Cardiac muscle cell (in vitro differentiated cells and primary cell): ENCODE measurements at regions not wholly inside any gene's neighbourhood (a gene's known extent, or its start where the extent isn't known, plus 50 kb on each side); places are given as distances from the start of the nearest gene placed in this dataset.

Source experiments
- DNase-seq, 2 donors: peaks; one replicate each; pipeline versions ENCODE4 v3.0.0 to v3.0.0-alpha.2; 2010 to 2017; ENCODE audit warnings: low read depth in 1 of 2, low spot score in 1 of 2
- H3K27ac ChIP-seq: fragments of 200-600 bp; sonication (generic); 2 replicates; pipeline ENCODE4 v1.5.1; 2016
- H3K27me3 ChIP-seq: fragments of 200-600 bp; sonication (generic); 2 replicates; pipeline ENCODE4 v1.6.0; 2016; ENCODE audit warnings: control low read depth
- H3K36me3 ChIP-seq: fragments of 200-600 bp; sonication (generic); 2 replicates; pipeline ENCODE4 v1.5.1; 2016; ENCODE audit warnings: control low read depth
- H3K4me1 ChIP-seq: fragments of 200-600 bp; sonication (generic); 2 replicates; pipeline ENCODE4 v1.8.1; 2017; ENCODE audit warnings: low read depth, mild to moderate bottlenecking, mixed run types
- H3K4me3 ChIP-seq: fragments of 200-600 bp; sonication (generic); 2 replicates; pipeline ENCODE4 v1.5.1; 2016; ENCODE audit warnings: mild to moderate bottlenecking
- H3K9me3 ChIP-seq: fragments of 200-600 bp; sonication (generic); 2 replicates; pipeline ENCODE4 v1.5.1; 2017; ENCODE audit warnings: low read depth, mild to moderate bottlenecking, control low read depth
- CTCF ChIP-seq: IDR thresholded peaks from 2 replicates; pipeline ENCODE4 v1.5.1; 2012; ENCODE audit warnings: low read depth, mild to moderate bottlenecking, low read length

- Histone ChIP-seq H3K9me3 (no peaks in the 10 kb centered on the region), H3K4me3 (no peak overlapping the region), H3K36me3 (no peaks in the 10 kb centered on the region), H3K27ac (no peak overlapping the region), H3K4me1 (peaks cover 14% of the 10 kb centered on the region), H3K27me3 (no peaks in the 10 kb centered on the region)
- DNase-seq = no peak
- TF ChIP-seq CTCF = no peak
Measured at GRCh38 chr15:70382762-70383458, 285.2 kb upstream of the TLE3 start.

GRCh38 chr15:70382009-70382749 is 284.5 kb upstream of the TLE3 start:
- no peak overlapping the region for H3K27ac ChIP-seq
- no peak for TF ChIP-seq CTCF
- DNase-seq = no peak

GRCh38 chr15:70379938-70380883 is 282.5 kb upstream of the TLE3 start:
- no peak for TF ChIP-seq CTCF
- DNase-seq = no peak
- peaks cover 13% of the 10 kb centered on the region for H3K4me1 ChIP-seq
- H3K9me3 ChIP-seq = no peaks in the 10 kb centered on the region
- peaks cover 12% of the 10 kb centered on the region for H3K27me3 ChIP-seq
- no peaks in the 10 kb centered on the region for H3K36me3 ChIP-seq
- no peak overlapping the region for H3K4me3 ChIP-seq
- no peak overlapping the region for H3K27ac ChIP-seq

More at GRCh38 chr15:70382009-70382749, 284.5 kb upstream of the TLE3 start:
- peaks cover 18% of the 10 kb centered on the region for H3K4me1 ChIP-seq
- no peaks in the 10 kb centered on the region for H3K36me3 ChIP-seq
- no peaks in the 10 kb centered on the region for H3K27me3 ChIP-seq
- H3K9me3 ChIP-seq = no peaks in the 10 kb centered on the region
- no peak overlapping the region for H3K4me3 ChIP-seq

- TF ChIP-seq CTCF = no peak
- no peak overlapping the region for H3K27ac ChIP-seq
- H3K4me3 ChIP-seq = no peak overlapping the region
- peaks cover 13% of the 10 kb centered on the region for H3K4me1 ChIP-seq
- no peaks in the 10 kb centered on the region for H3K9me3 ChIP-seq
- H3K36me3 ChIP-seq = no peaks in the 10 kb centered on the region
- H3K27me3 ChIP-seq = peaks cover 22% of the 10 kb centered on the region
- no peak for DNase-seq
Measured at GRCh38 chr15:70379134-70379533, 281.4 kb upstream of the TLE3 start.
